Liver (tissue), 8 donors: ENCODE measurements at regions not wholly inside any gene's neighbourhood (a gene's known extent, or its start where the extent isn't known, plus 50 kb on each side); places are given as distances from the start of the nearest gene placed in this dataset.

Experiments used
- DNase-seq: peaks from one replicate; pipeline ENCODE4 v3.0.0-alpha.2; 2017; ENCODE audit warnings: low spot score
- H3K27ac ChIP-seq, 2 donors: one replicate each; pipeline ENCODE4 v1.7.0; 2013; ENCODE audit warnings: inconsistent platforms in 2 of 2, low read length in 2 of 2, control low read depth in 1 of 2, low read depth in 1 of 2, mild to moderate bottlenecking in 1 of 2
- H3K27me3 ChIP-seq, 4 donors: one replicate each; pipeline versions ENCODE4 v1.6.1 to v1.7.0; 2013; ENCODE audit warnings: low read length in 3 of 4, inconsistent platforms in 1 of 4, mild to moderate bottlenecking in 1 of 4, moderate library complexity in 1 of 4; ENCODE audit not compliant: control insufficient read depth in 4 of 4, insufficient read depth in 4 of 4
- H3K36me3 ChIP-seq, 4 donors: one replicate each; pipeline versions ENCODE4 v1.6.1 to v1.7.0; 2013; ENCODE audit warnings: low read length in 3 of 4, mild to moderate bottlenecking in 3 of 4, low read depth in 1 of 4, moderate library complexity in 1 of 4; ENCODE audit not compliant: control insufficient read depth in 4 of 4, insufficient read depth in 3 of 4
- H3K4me1 ChIP-seq, 4 donors: one replicate each; pipeline versions ENCODE4 v1.6.1 to v1.7.0; 2013; ENCODE audit warnings: low read length in 3 of 4, mild to moderate bottlenecking in 3 of 4, moderate library complexity in 1 of 4; ENCODE audit not compliant: control insufficient read depth in 4 of 4, insufficient read depth in 4 of 4
- H3K4me3 ChIP-seq, 3 donors: one replicate each; pipeline versions ENCODE4 v1.6.1 to v1.7.0; 2013; ENCODE audit warnings: low read length in 3 of 3, control low read depth in 1 of 3, low read depth in 1 of 3, mild to moderate bottlenecking in 1 of 3
- H3K9ac ChIP-seq, 2 donors: one replicate each; pipeline ENCODE4 v1.7.0; 2013; ENCODE audit warnings: low read length in 2 of 2, mild to moderate bottlenecking in 2 of 2, moderate library complexity in 2 of 2, control low read depth in 1 of 2, low read depth in 1 of 2
- H3K9me3 ChIP-seq, 4 donors: one replicate each; pipeline versions ENCODE4 v1.6.1 to v1.7.0; 2013; ENCODE audit warnings: low read length in 3 of 4; ENCODE audit not compliant: control insufficient read depth in 4 of 4
- EGR1 ChIP-seq, 2 donors: IDR thresholded peaks; 2 replicates each; pipeline ENCODE4 v1.6.1; 2016 to 2018; ENCODE audit warnings: antibody characterized with exemption in 2 of 2, low read depth in 2 of 2
- FOXA1 ChIP-seq: IDR thresholded peaks from 2 replicates; pipeline ENCODE4 v1.6.1; 2016; ENCODE audit warnings: antibody characterized with exemption
- FOXA2 ChIP-seq: IDR thresholded peaks from 2 replicates; pipeline ENCODE4 v1.6.1; 2016; ENCODE audit warnings: antibody characterized with exemption
- GABPA ChIP-seq, 2 donors: IDR thresholded peaks in 1 of 2; conservative IDR thresholded peaks in 1 of 2; 2 replicates each; pipeline ENCODE4 v1.6.1; 2016; ENCODE audit warnings: antibody characterized with exemption in 2 of 2, mild to moderate bottlenecking in 1 of 2, moderate library complexity in 1 of 2
- HNF4A ChIP-seq, 2 donors: conservative IDR thresholded peaks; 2 replicates each; pipeline ENCODE4 v1.6.1; 2016; ENCODE audit warnings: antibody characterized with exemption in 2 of 2, mild to moderate bottlenecking in 2 of 2
- HNF4G ChIP-seq: IDR thresholded peaks from 2 replicates; pipeline ENCODE4 v1.6.1; 2016; ENCODE audit warnings: antibody characterized with exemption
- JUND ChIP-seq, 2 donors: IDR thresholded peaks; 2 replicates each; pipeline ENCODE4 v1.6.1; 2016; ENCODE audit warnings: antibody characterized with exemption in 2 of 2
- NR2F2 ChIP-seq: IDR thresholded peaks from 2 replicates; pipeline ENCODE4 v1.6.1; 2016; ENCODE audit warnings: antibody characterized with exemption
- RAD21 ChIP-seq, 2 donors: IDR thresholded peaks; 2 replicates each; pipeline ENCODE4 v1.6.1; 2016; ENCODE audit warnings: antibody characterized with exemption in 2 of 2, mild to moderate bottlenecking in 2 of 2
- RXRA ChIP-seq, 2 donors: IDR thresholded peaks; 2 replicates each; pipeline ENCODE4 v1.6.1; 2017 to 2018; ENCODE audit warnings: antibody characterized with exemption in 2 of 2, mild to moderate bottlenecking in 1 of 2
- SP1 ChIP-seq: IDR thresholded peaks from 2 replicates; pipeline ENCODE4 v1.6.1; 2018; ENCODE audit warnings: antibody characterized with exemption, mild to moderate bottlenecking
- TAF1 ChIP-seq: conservative IDR thresholded peaks from 2 replicates; pipeline ENCODE4 v1.6.1; 2016; ENCODE audit warnings: antibody characterized with exemption, mild to moderate bottlenecking
- YY1 ChIP-seq: IDR thresholded peaks from 2 replicates; pipeline ENCODE4 v1.6.1; 2016; ENCODE audit warnings: antibody characterized with exemption, mild to moderate bottlenecking
- WGBS: extraction: QIAGEN DNeasy Blood & Tissue Kit; methylation state at CpG from one replicate; pipeline ENCODE4 v1.1.7; 2013; 5-methylcytosine and 5-hydroxymethylcytosine counted together
- TF ChIP-seq, protein P1 (sequence below): fragments of 150-350 bp; IDR thresholded peaks from 2 replicates; pipeline ENCODE4 v1.5.1; 2017; ENCODE audit warnings: improper control_type of control experiment, low read depth, low read length; ENCODE audit not compliant: missing input control
- TF ChIP-seq, protein P2 (sequence below): IDR thresholded peaks from 2 replicates; pipeline ENCODE4 v1.6.1; 2016; ENCODE audit warnings: antibody characterized with exemption, mild to moderate bottlenecking
- TF ChIP-seq, protein P3 (sequence below): IDR thresholded peaks from 2 replicates; pipeline ENCODE4 v1.6.1; 2016; ENCODE audit warnings: antibody characterized with exemption
- TF ChIP-seq, protein P4 (sequence below): IDR thresholded peaks from 2 replicates; pipeline ENCODE4 v1.6.1; 2016; ENCODE audit warnings: antibody characterized with exemption
- TF ChIP-seq, protein P5 (sequence below): IDR thresholded peaks from 2 replicates; pipeline ENCODE4 v1.6.1; 2016; ENCODE audit warnings: antibody characterized with exemption
- donor health status: healthy.
- donor health status: healthy.
- donor health status: healthy.
- donor health status: healthy.
- donor health status: healthy.

DNA sequence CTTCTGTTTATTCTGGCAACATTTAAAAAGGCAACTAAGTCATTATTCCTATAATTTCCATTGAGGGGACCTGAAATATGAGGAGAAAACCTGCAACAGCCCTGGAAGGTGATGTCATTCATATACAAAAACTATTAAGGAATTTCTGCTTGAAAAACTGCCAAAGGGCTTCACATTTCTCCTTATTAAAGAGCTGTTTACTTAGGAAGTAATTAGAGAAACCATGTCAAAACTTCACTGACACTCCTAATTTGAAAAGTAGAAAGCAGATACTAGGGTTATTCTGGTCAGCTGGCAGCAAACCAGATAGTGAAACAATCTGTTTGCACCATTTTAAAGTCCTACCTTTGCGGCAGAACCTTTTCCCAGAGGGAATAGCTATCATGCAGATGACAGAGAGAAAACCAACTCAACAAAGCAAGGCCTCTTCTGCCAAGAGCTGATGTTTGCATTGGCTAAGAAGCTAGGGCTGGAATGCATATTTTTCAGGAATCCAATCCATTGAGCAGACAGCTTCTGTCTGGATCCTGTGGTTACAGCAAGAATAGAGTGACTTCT, 592.2 kb upstream of the SYT4 start:
- no peak for TF ChIP-seq GABPA (IDR thresholded peaks at IDR 0.05 in 1 of 2, conservative IDR thresholded peaks at IDR 0.05 in 1 of 2)
- no peak for TF ChIP-seq FOXA1
- no peak for TF ChIP-seq RAD21 (IDR thresholded peaks at IDR 0.05)
- TF ChIP-seq SP1: no peak
- TF ChIP-seq JUND (IDR thresholded peaks at IDR 0.05): no peak
- TF ChIP-seq, protein P1, sequence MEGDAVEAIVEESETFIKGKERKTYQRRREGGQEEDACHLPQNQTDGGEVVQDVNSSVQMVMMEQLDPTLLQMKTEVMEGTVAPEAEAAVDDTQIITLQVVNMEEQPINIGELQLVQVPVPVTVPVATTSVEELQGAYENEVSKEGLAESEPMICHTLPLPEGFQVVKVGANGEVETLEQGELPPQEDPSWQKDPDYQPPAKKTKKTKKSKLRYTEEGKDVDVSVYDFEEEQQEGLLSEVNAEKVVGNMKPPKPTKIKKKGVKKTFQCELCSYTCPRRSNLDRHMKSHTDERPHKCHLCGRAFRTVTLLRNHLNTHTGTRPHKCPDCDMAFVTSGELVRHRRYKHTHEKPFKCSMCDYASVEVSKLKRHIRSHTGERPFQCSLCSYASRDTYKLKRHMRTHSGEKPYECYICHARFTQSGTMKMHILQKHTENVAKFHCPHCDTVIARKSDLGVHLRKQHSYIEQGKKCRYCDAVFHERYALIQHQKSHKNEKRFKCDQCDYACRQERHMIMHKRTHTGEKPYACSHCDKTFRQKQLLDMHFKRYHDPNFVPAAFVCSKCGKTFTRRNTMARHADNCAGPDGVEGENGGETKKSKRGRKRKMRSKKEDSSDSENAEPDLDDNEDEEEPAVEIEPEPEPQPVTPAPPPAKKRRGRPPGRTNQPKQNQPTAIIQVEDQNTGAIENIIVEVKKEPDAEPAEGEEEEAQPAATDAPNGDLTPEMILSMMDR: no peak
- TF ChIP-seq, protein P2, sequence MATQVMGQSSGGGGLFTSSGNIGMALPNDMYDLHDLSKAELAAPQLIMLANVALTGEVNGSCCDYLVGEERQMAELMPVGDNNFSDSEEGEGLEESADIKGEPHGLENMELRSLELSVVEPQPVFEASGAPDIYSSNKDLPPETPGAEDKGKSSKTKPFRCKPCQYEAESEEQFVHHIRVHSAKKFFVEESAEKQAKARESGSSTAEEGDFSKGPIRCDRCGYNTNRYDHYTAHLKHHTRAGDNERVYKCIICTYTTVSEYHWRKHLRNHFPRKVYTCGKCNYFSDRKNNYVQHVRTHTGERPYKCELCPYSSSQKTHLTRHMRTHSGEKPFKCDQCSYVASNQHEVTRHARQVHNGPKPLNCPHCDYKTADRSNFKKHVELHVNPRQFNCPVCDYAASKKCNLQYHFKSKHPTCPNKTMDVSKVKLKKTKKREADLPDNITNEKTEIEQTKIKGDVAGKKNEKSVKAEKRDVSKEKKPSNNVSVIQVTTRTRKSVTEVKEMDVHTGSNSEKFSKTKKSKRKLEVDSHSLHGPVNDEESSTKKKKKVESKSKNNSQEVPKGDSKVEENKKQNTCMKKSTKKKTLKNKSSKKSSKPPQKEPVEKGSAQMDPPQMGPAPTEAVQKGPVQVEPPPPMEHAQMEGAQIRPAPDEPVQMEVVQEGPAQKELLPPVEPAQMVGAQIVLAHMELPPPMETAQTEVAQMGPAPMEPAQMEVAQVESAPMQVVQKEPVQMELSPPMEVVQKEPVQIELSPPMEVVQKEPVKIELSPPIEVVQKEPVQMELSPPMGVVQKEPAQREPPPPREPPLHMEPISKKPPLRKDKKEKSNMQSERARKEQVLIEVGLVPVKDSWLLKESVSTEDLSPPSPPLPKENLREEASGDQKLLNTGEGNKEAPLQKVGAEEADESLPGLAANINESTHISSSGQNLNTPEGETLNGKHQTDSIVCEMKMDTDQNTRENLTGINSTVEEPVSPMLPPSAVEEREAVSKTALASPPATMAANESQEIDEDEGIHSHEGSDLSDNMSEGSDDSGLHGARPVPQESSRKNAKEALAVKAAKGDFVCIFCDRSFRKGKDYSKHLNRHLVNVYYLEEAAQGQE: no peak
- no peak for TF ChIP-seq EGR1 (IDR thresholded peaks at IDR 0.05; ENCODE audit: low read depth in 2 of 2)
- TF ChIP-seq NR2F2: no peak
- TF ChIP-seq RXRA (IDR thresholded peaks at IDR 0.05): no peak
- no peak for TF ChIP-seq HNF4A (conservative IDR thresholded peaks at IDR 0.05)
- TF ChIP-seq TAF1: no peak
- no peak for TF ChIP-seq YY1
- TF ChIP-seq HNF4G: no peak
- TF ChIP-seq, protein P3, sequence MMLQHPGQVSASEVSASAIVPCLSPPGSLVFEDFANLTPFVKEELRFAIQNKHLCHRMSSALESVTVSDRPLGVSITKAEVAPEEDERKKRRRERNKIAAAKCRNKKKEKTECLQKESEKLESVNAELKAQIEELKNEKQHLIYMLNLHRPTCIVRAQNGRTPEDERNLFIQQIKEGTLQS: no peak
- no peak for TF ChIP-seq FOXA2
- WGBS: 66% methylated on average over 1 of the region's 1 CpG
- no peaks in the 10 kb centered on the region for H3K36me3 ChIP-seq
- no peak for DNase-seq
- no peak overlapping the region for H3K27ac ChIP-seq
- H3K4me1 ChIP-seq: no peaks in the 10 kb centered on the region
- H3K9me3 ChIP-seq: no peaks in the 10 kb centered on the region
- no peak overlapping the region for H3K4me3 ChIP-seq
- no peaks in the 10 kb centered on the region for H3K27me3 ChIP-seq
- H3K9ac ChIP-seq: no peak overlapping the region

DNA sequence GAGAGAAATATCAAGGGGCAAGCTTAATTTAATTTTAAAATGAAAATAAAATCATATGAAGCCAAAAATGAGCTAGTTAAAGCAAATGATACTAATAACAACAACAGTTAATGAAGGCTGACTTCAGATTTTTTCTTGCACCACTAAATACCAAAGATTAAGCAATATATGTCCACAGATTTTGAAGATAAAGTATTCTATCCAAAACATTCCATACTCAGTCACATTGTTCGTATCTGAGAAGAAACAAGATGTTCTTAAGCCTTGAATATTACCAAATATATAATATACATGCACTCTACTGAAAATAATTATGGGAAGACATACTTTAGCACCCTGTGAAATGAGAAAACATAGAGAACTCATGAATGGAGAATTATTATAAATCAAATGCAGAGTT, 593.3 kb upstream of the SYT4 start:
- H3K4me1 ChIP-seq: no peaks in the 10 kb centered on the region
- 67% methylated on average over 1 of the region's 1 CpG for WGBS
- TF ChIP-seq YY1 (no peak), GABPA (IDR thresholded peaks at IDR 0.05 in 1 of 2, conservative IDR thresholded peaks at IDR 0.05 in 1 of 2) (no peak), RAD21 (IDR thresholded peaks at IDR 0.05) (no peak), FOXA2 (no peak), HNF4A (conservative IDR thresholded peaks at IDR 0.05) (no peak), RXRA (IDR thresholded peaks at IDR 0.05) (no peak), HNF4G (no peak), SP1 (no peak), FOXA1 (no peak), NR2F2 (no peak), JUND (IDR thresholded peaks at IDR 0.05) (no peak)
- TF ChIP-seq, protein P4, sequence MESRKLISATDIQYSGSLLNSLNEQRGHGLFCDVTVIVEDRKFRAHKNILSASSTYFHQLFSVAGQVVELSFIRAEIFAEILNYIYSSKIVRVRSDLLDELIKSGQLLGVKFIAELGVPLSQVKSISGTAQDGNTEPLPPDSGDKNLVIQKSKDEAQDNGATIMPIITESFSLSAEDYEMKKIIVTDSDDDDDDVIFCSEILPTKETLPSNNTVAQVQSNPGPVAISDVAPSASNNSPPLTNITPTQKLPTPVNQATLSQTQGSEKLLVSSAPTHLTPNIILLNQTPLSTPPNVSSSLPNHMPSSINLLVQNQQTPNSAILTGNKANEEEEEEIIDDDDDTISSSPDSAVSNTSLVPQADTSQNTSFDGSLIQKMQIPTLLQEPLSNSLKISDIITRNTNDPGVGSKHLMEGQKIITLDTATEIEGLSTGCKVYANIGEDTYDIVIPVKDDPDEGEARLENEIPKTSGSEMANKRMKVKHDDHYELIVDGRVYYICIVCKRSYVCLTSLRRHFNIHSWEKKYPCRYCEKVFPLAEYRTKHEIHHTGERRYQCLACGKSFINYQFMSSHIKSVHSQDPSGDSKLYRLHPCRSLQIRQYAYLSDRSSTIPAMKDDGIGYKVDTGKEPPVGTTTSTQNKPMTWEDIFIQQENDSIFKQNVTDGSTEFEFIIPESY: no peak
- TF ChIP-seq, protein P1: no peak
- TF ChIP-seq, protein P5, sequence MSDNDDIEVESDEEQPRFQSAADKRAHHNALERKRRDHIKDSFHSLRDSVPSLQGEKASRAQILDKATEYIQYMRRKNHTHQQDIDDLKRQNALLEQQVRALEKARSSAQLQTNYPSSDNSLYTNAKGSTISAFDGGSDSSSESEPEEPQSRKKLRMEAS: no peak

More for the DNA sequence above, 593.3 kb upstream of the SYT4 start:
- H3K4me3 ChIP-seq: no peak overlapping the region
- H3K27ac ChIP-seq: no peak overlapping the region
- no peaks in the 10 kb centered on the region for H3K36me3 ChIP-seq
- H3K27me3 ChIP-seq: no peaks in the 10 kb centered on the region
- H3K9me3 ChIP-seq: no peaks in the 10 kb centered on the region
- no peak overlapping the region for H3K9ac ChIP-seq
- no peak for DNase-seq
